H1 (cell line): ENCODE measurements at regions not wholly inside any gene's neighbourhood (a gene's known extent, or its start where the extent isn't known, plus 50 kb on each side); places are given as distances from the start of the nearest gene placed in this dataset.

ENCODE experiments used
- CTCF ChIA-PET: fragments of 300-600 bp; sonication (Branson Sonifier 250); formaldehyde crosslinking; loops from one replicate; lab custom pipeline; 2021; ENCODE audit not compliant: partially characterized antibody; lab: Charles Lee
- POLR2A ChIA-PET: fragments of 300-600 bp; sonication (Branson Sonifier 250); formaldehyde crosslinking; loops from one replicate; lab custom pipeline; 2021; ENCODE audit warnings: inconsistent platforms; ENCODE audit not compliant: partially characterized antibody; lab: Charles Lee
- DNase-seq, 2 experiments: peaks; one replicate each; pipeline versions ENCODE4 v3.0.0 to v3.0.0-alpha.2; 2010 to 2022; ENCODE audit warnings: low spot score in 2 of 2, low read depth in 1 of 2, mixed read lengths in 1 of 2
- FAIRE-seq: peaks from 2 replicates; lab custom pipeline; 2011; peaks lifted over from hg19 to GRCh38; lab: Jason Lieb, UNC
- H2AFZ ChIP-seq: 2 replicates; pipeline ENCODE4 v1.8.1; 2012; ENCODE audit warnings: low read length, inconsistent platforms
- H2AK5ac ChIP-seq: 2 replicates; pipeline ENCODE4 v1.6.1; 2013; ENCODE audit warnings: low read depth, low read length
- H2BK120ac ChIP-seq: replicated peaks from 2 replicates; pipeline ENCODE3; 2013; ENCODE audit warnings: low read depth, low read length, inconsistent platforms
- H2BK12ac ChIP-seq: 2 replicates; pipeline ENCODE4 v1.6.1; 2013; ENCODE audit warnings: low read depth, low read length
- H2BK15ac ChIP-seq: 2 replicates; pipeline ENCODE4 v1.6.1; 2013; ENCODE audit warnings: low read length
- H2BK20ac ChIP-seq: 2 replicates; pipeline ENCODE4 v1.6.1; 2013; ENCODE audit warnings: low read length
- H2BK5ac ChIP-seq: 2 replicates; pipeline ENCODE4 v1.6.1; 2013; ENCODE audit warnings: low read depth, low read length
- H3K14ac ChIP-seq: 2 replicates; pipeline ENCODE4 v1.6.1; 2013; ENCODE audit warnings: inconsistent platforms; ENCODE audit not compliant: insufficient read length
- H3K18ac ChIP-seq: 2 replicates; pipeline ENCODE4 v1.6.1; 2013; ENCODE audit warnings: low read length; ENCODE audit errors: extremely low read depth
- H3K23ac ChIP-seq: 2 replicates; pipeline ENCODE4 v1.6.1; 2013; ENCODE audit warnings: inconsistent platforms; ENCODE audit not compliant: insufficient read length
- H3K23me2 ChIP-seq: 2 replicates; pipeline ENCODE4 v1.6.1; 2013; ENCODE audit warnings: low read depth, low read length
- H3K27ac ChIP-seq: 2 replicates; pipeline ENCODE4 v1.6.1; 2011; ENCODE audit warnings: low read depth, low read length, inconsistent platforms
- H3K27me3 ChIP-seq, 4 experiments: replicated peaks in 1 of 4; 1 replicate in 1 of 4; 2 replicates in 3 of 4; pipeline versions ENCODE4 v1.6.1 to v1.8.1; 2011 to 2013; ENCODE audit warnings: low read length in 3 of 4, mild to moderate bottlenecking in 3 of 4, inconsistent platforms in 2 of 4, mixed read lengths in 2 of 4, moderate library complexity in 1 of 4; ENCODE audit not compliant: control insufficient read depth in 3 of 4, insufficient read depth in 3 of 4; ENCODE audit errors: extremely low read depth in 1 of 4
- H3K36me3 ChIP-seq, 4 experiments: 2 replicates each; pipeline versions ENCODE4 v1.6.1 to v1.8.1; 2011 to 2013; ENCODE audit warnings: mild to moderate bottlenecking in 4 of 4, low read length in 3 of 4, moderate library complexity in 2 of 4, control low read depth in 1 of 4, inconsistent platforms in 1 of 4; ENCODE audit not compliant: insufficient read depth in 4 of 4, control insufficient read depth in 2 of 4
- H3K4ac ChIP-seq: replicated peaks from 2 replicates; pipeline ENCODE3; 2013; ENCODE audit warnings: low read length, low read depth, mixed read lengths, inconsistent platforms; ENCODE audit not compliant: insufficient read length
- H3K4me1 ChIP-seq, 4 experiments: replicated peaks in 1 of 4; 1 replicate in 1 of 4; 2 replicates in 3 of 4; pipeline versions ENCODE4 v1.6.1 to v1.8.1; 2011 to 2013; ENCODE audit warnings: low read length in 3 of 4, inconsistent platforms in 2 of 4, mixed read lengths in 1 of 4; ENCODE audit not compliant: insufficient read depth in 4 of 4, control insufficient read depth in 3 of 4
- H3K4me2 ChIP-seq, 2 experiments: 2 replicates each; pipeline versions ENCODE4 v1.6.1 to v1.8.1; 2011 to 2013; ENCODE audit warnings: low read depth in 2 of 2, low read length in 2 of 2, control low read depth in 1 of 2, inconsistent platforms in 1 of 2, mild to moderate bottlenecking in 1 of 2; ENCODE audit not compliant: insufficient read depth in 1 of 2
- H3K4me3 ChIP-seq, 4 experiments: fragments of 200-600, 300-600 bp in 1 of 4; sonication (generic), shearing (Covaris generic), sonication (Bioruptor Twin) in 1 of 4; 2 replicates each; pipeline versions ENCODE4 v1.5.1 to v1.8.1; 2011 to 2016; ENCODE audit warnings: low read length in 4 of 4, low read depth in 3 of 4, control low read depth in 2 of 4, inconsistent platforms in 2 of 4, mild to moderate bottlenecking in 2 of 4, mixed read lengths in 1 of 4, moderate library complexity in 1 of 4; ENCODE audit not compliant: insufficient read depth in 2 of 4; ENCODE audit errors: extremely low read depth in 1 of 4
- H3K56ac ChIP-seq: replicated peaks from 2 replicates; pipeline ENCODE3; 2013; ENCODE audit warnings: low read depth, mild to moderate bottlenecking, mixed read lengths, low read length, inconsistent platforms; ENCODE audit not compliant: insufficient read length
- H3K79me1 ChIP-seq: 2 replicates; pipeline ENCODE4 v1.6.1; 2013; ENCODE audit warnings: low read depth, low read length, control low read depth
- H3K79me2 ChIP-seq, 2 experiments: 2 replicates each; pipeline versions ENCODE4 v1.6.1 to v1.8.1; 2012 to 2013; ENCODE audit warnings: low read length in 2 of 2, mild to moderate bottlenecking in 2 of 2, inconsistent platforms in 1 of 2; ENCODE audit not compliant: insufficient read depth in 2 of 2, control insufficient read depth in 1 of 2
- H3K9ac ChIP-seq, 4 experiments: replicated peaks in 1 of 4; 1 replicate in 1 of 4; 2 replicates in 3 of 4; pipeline versions ENCODE4 v1.6.1 to v1.8.1; 2011 to 2013; ENCODE audit warnings: low read depth in 3 of 4, low read length in 3 of 4, control low read depth in 2 of 4, mild to moderate bottlenecking in 2 of 4, moderate library complexity in 2 of 4, inconsistent platforms in 1 of 4; ENCODE audit errors: extremely low read depth in 1 of 4
- H3K9me3 ChIP-seq, 2 experiments: 2 replicates each; pipeline versions ENCODE4 v1.6.1 to v1.8.1; 2012 to 2013; ENCODE audit warnings: mild to moderate bottlenecking in 2 of 2, moderate library complexity in 2 of 2, control low read depth in 1 of 2, inconsistent platforms in 1 of 2, low read depth in 1 of 2, low read length in 1 of 2, mixed read lengths in 1 of 2; ENCODE audit not compliant: insufficient read depth in 2 of 2
- H4K20me1 ChIP-seq, 2 experiments: replicated peaks in 1 of 2; 2 replicates each; pipeline versions ENCODE3 to v1.8.1; 2011 to 2013; ENCODE audit warnings: inconsistent platforms in 2 of 2, low read length in 2 of 2, mild to moderate bottlenecking in 1 of 2; ENCODE audit not compliant: insufficient read depth in 2 of 2, control insufficient read depth in 1 of 2
- H4K5ac ChIP-seq: 2 replicates; pipeline ENCODE4 v1.6.1; 2013; ENCODE audit warnings: low read length, low read depth, mixed read lengths, inconsistent platforms; ENCODE audit not compliant: insufficient read length
- H4K8ac ChIP-seq: 2 replicates; pipeline ENCODE4 v1.8.0; 2013; ENCODE audit warnings: mild to moderate bottlenecking, moderate library complexity, low read length, inconsistent platforms; ENCODE audit not compliant: insufficient read depth; ENCODE audit errors: extremely low read depth
- H4K91ac ChIP-seq: replicated peaks from 2 replicates; pipeline ENCODE3; 2013; ENCODE audit warnings: low read length, mixed read lengths, inconsistent platforms; ENCODE audit not compliant: insufficient read length
- ASH2L ChIP-seq: fragments of 200-600, 300-600 bp; sonication (generic); IDR thresholded peaks from one replicate; pipeline ENCODE4 v1.7.1; 2017; ENCODE audit warnings: low read length
- BRCA1 ChIP-seq: IDR thresholded peaks from 2 replicates; pipeline ENCODE4 v1.6.1; 2012; ENCODE audit warnings: low read depth, low read length, improper control_type of control experiment
- CREB1 ChIP-seq: IDR thresholded peaks from 2 replicates; pipeline ENCODE4 v1.6.1; 2012; ENCODE audit warnings: inconsistent platforms
- CTBP2 ChIP-seq: IDR thresholded peaks from 2 replicates; pipeline ENCODE4 v1.7.0; 2011; ENCODE audit warnings: borderline replicate concordance, mild to moderate bottlenecking, moderate library complexity, mixed read lengths, low read length; ENCODE audit not compliant: insufficient read depth, insufficient read length
- CTCF ChIP-seq, 3 experiments: IDR thresholded peaks; 1 replicate in 2 of 3; 2 replicates in 1 of 3; pipeline versions ENCODE4 v1.5.1 to v1.6.1; 2011; ENCODE audit warnings: low read length in 3 of 3, mild to moderate bottlenecking in 3 of 3, inconsistent platforms in 2 of 3, low read depth in 1 of 3, moderate library complexity in 1 of 3; ENCODE audit not compliant: insufficient read depth in 1 of 3; ENCODE audit errors: control extremely low read depth in 1 of 3
- FOSL1 ChIP-seq: IDR thresholded peaks from 2 replicates; pipeline ENCODE4 v1.6.1; 2011; ENCODE audit warnings: mild to moderate bottlenecking, low read depth, low read length, moderate library complexity; ENCODE audit not compliant: insufficient read depth
- NANOG ChIP-seq: IDR thresholded peaks from 2 replicates; pipeline ENCODE4 v1.6.1; 2011; ENCODE audit warnings: low read length, low read depth, mild to moderate bottlenecking, inconsistent platforms; ENCODE audit not compliant: insufficient read depth, poor library complexity, severe bottlenecking
- RBBP5 ChIP-seq: IDR thresholded peaks from 2 replicates; pipeline ENCODE4 v1.7.1; 2012; ENCODE audit warnings: low read depth, mild to moderate bottlenecking, inconsistent platforms, low read length, moderate library complexity, borderline replicate concordance
- SAP30 ChIP-seq: fragments of 300-600 bp; sonication (generic); IDR thresholded peaks from 2 replicates; pipeline ENCODE4 v1.7.1; 2012; ENCODE audit warnings: low read length, moderate library complexity, mild to moderate bottlenecking, inconsistent platforms; ENCODE audit not compliant: insufficient read depth, insufficient replicate concordance
- SIN3A ChIP-seq, 2 experiments: IDR thresholded peaks in 1 of 2; conservative IDR thresholded peaks in 1 of 2; 2 replicates each; pipeline ENCODE4 v1.6.1; 2011 to 2012; ENCODE audit warnings: low read length in 2 of 2, improper control_type of control experiment in 1 of 2, low read depth in 1 of 2, mild to moderate bottlenecking in 1 of 2
- TCF12 ChIP-seq: IDR thresholded peaks from 2 replicates; pipeline ENCODE4 v1.6.1; 2011; ENCODE audit warnings: low read depth, mild to moderate bottlenecking, low read length
- YY1 ChIP-seq: IDR thresholded peaks from 2 replicates; pipeline ENCODE4 v1.6.1; 2011; ENCODE audit warnings: low read depth, mild to moderate bottlenecking, low read length
- WGBS, 2 experiments: shearing (Covaris generic) in 1 of 2; methylation state at CpG; one replicate each; pipeline versions ENCODE4 v1.1.6 to v1.1.7; 2013 to 2015; ENCODE audit warnings: low lambda C conversion rate in 2 of 2, mixed read lengths in 2 of 2, inconsistent platforms in 1 of 2, low coverage in 1 of 2, missing lambda C conversion rate in 1 of 2; ENCODE audit not compliant: insufficient replicate concordance in 2 of 2, insufficient coverage in 1 of 2, insufficient read length in 1 of 2; ENCODE audit errors: extremely low coverage in 1 of 2, missing lambda C conversion rate in 1 of 2; 5-methylcytosine and 5-hydroxymethylcytosine counted together

GRCh38 chr6:16846399-16846778 lies 85.1 kb upstream of the ATXN1 start:
- Histone ChIP-seq H4K91ac (no peak overlapping the region), H2BK120ac (no peak overlapping the region), H4K8ac (no peak overlapping the region), H3K23ac (no peak overlapping the region), H3K4me3 (no peak overlapping the region), H3K27me3 (no peaks in the 10 kb centered on the region), H3K79me2 (no peaks in the 10 kb centered on the region), H2AFZ (no peak overlapping the region), H4K20me1 (no peaks in the 10 kb centered on the region), H3K4ac (no peak overlapping the region), H3K9ac (no peak overlapping the region), H2BK15ac (no peak overlapping the region), H3K14ac (no peak overlapping the region), H3K23me2 (no peaks in the 10 kb centered on the region), H2BK5ac (no peak overlapping the region), H3K9me3 (no peaks in the 10 kb centered on the region), H3K18ac (no peak overlapping the region), H2AK5ac (no peak overlapping the region), H4K5ac (no peak overlapping the region), H3K4me1 (0 out of 7 replicates have a peak, but pooled peaks cover 0 to 2% (median 0%) of the 10 kb centered on the region in 4 experiments), H2BK12ac (no peak overlapping the region), H2BK20ac (no peak overlapping the region), H3K79me1 (no peaks in the 10 kb centered on the region), H3K4me2 (no peak overlapping the region), H3K36me3 (no peaks in the 10 kb centered on the region), H3K27ac (no peak overlapping the region), H3K56ac (no peak overlapping the region)
- no peak for FAIRE-seq
- POLR2A ChIA-PET: no interaction called here
- WGBS, 2 experiments: 90% methylated on average over 2 of the region's 2 CpGs; no CpG with 5 or more reads in 1 of the 2 experiments
- CTCF ChIA-PET: no interaction called here
- DNase-seq: no peak
- TF ChIP-seq NANOG (no peak), ASH2L (no peak), YY1 (no peak), SIN3A (conservative IDR thresholded peaks at IDR 0.05 in 1 of 2, IDR thresholded peaks at IDR 0.05 in 1 of 2; ENCODE audit: low read depth in 1 of 2, low read length in 2 of 2) (no peak), CREB1 (no peak), RBBP5 (no peak), CTBP2 (no peak), CTCF (IDR thresholded peaks at IDR 0.05; ENCODE audit: control extremely low read depth in 1 of 3, insufficient read depth in 1 of 3, low read depth in 1 of 3, low read length in 3 of 3) (no peak), BRCA1 (no peak), SAP30 (no peak), TCF12 (no peak), FOSL1 (no peak)
